GM18520 (cell line): ENCODE measurements at regions not wholly inside any gene's neighbourhood (a gene's known extent, or its start where the extent isn't known, plus 50 kb on each side); places are given as distances from the start of the nearest gene placed in this dataset.

Source experiments
- ATAC-seq: cut with Tn5 transposase; IDR thresholded peaks from one replicate; pipeline ENCODE4 v1.9.1; 2021; ENCODE audit not compliant: unreplicated experiment

GRCh38 chr10:128457136-128457535 is 330.9 kb upstream of the MKI67 start:
- no peak for ATAC-seq

DNA sequence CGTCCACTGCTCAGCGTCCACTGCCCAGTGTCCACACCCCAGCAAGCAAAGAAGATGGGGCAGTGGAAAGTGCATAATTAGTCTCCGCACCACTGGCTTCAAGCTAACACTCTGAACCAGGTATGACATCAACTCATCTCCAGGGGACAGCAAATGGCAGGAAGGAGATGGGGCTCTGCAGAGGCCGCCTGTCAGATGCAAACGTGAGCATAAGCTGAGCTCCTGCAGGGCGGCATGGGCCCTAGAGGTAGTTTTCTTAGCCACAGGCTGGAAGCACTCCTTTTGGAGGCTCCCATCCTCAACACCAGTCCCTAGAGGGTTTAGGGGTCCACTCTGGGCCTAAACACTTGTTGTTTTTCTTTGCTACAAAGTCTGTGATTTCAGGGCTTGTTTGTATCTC is 335.8 kb upstream of the MKI67 start:
- ATAC-seq, result no peak

DNA sequence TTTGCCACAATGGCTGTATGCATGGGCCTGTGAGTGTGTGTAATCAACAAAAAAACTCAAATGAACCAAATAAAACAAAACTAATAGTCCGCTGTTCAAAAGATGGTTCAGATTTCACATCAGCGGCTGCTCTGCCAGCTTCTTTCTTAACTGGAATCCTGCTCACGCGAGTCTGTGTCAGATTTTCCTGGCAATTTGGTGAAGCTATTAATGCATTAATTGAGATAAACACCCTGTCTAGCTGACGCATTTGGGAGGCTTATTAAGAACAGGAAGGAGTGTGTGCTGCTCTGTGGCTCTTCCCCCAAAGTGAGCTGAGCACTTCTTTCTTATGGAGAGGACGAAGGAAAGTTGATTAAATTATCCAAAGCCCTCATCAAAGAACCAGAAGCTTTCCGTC is 336.6 kb upstream of the MKI67 start:
- no peak for ATAC-seq

DNA sequence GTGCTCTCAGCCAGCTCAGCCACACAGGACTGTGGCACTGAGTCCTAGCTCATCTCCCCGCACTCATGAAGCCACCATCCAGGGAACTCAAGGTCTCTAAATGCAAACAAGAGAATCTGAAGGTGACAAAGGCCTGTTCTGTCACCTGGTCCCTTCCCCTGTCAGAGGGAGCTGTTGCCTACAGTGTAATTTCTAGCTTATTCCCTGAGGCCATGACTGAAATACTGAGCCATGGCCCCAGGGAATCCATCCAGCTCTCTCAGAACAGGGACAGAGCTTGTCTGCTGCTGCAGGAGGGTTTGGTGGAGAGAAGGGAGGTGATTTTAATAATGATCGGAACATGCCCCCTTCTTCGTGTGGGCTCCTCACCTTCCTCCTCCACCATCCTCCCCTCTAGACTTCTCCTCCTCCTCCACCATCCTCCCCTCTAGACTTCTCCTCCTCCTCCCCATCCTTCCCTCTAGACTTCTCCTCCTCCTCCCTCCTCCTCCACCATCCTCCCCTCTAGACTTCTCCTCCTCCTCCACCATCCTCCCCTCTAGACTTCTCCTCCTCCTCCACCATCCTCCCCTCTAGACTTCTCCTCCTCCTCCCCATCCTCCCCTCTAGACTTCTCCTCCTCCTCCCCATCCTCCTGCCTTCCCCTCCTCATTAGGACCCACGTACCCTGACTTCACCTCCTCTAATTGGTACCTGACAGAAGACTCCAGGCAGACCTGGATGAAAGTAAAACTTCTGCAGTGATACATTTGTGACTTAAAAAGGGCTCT is 338.0 kb upstream of the MKI67 start:
- ATAC-seq, result no peak

- no peak for ATAC-seq
Observed at GRCh38 chr10:128465697-128466096, 339.5 kb upstream of the MKI67 start.

DNA sequence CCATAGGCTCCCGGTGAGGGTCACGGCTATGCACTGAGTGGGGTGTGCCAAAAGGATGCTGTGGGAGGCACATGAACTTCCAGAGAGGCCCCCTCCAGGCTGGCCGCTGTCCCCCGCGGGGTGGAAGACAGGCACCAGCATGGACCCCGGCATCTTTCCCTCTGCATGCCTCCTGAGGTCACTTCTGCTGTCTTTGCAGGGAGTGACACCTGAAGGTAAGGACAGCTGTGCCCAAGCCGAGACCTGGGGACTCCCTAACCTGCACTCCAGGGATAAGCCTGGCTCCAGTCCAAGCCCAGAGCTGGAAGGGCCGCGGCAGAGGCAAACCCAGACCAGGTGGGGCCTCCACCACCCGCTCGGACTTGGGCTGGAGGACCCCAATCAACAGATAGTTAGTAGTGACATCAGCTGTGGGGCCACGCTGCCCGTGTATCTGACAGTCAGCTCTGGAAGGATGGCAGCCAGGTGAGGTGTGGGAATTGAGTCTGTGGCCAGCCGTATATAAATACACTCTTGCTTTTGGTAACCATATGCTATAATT is 340.7 kb upstream of the MKI67 start:
- ATAC-seq, result no peak

GRCh38 chr10:128468462-128468861 is 342.2 kb upstream of the MKI67 start:
- ATAC-seq, result no peak

- no peak for ATAC-seq
Observed at GRCh38 chr10:128469515-128469914, 343.3 kb upstream of the MKI67 start.

DNA sequence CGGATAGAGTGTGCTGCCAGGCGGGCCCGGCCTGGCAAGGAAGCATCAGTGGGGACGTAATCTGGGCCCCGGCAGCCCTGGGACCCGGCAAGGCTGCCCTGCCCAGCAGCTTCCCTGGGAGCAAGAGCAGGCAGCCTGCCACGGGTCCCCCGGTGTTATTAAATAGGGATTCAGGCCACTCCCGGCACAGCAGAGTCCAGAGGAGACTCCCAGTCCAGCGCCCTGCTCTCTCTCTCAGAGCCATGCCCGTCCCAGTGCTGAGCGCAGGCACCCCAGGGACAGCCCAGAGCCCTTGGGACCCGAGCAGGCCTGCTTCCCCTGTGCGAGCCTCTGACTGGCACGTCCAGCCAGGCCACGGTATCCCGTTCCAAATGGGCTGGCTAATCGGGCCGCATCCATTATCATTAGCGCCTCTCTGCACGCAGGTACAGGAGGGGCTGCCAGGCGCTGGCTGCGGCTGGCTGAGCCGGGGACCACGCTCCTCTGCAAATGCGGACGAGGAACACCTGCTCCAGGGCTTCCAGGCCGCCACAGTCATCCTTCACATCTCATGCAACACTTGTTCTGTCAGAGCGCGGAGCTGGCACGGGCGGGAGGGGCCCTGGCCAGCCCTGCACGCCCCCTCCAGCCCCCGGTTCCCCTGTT is 344.2 kb upstream of the MKI67 start:
- no peak for ATAC-seq

DNA sequence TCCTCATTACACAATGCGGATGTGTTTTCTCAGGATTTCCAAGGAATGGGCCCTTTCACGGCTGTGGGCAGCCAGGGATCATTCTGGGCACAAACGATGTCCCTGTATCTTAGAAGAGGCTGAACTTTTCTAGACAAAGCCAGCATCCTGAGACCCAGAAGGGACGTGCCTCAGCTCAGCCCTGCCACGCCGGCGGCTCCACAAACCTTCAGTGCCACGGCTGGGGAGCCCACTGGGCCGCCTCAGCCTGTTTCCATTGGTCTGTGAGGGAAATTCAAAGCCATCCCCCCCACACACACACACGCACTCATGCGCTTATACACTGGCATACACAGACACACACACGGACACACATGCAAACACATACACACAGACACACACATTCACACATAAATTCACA is 344.9 kb upstream of the MKI67 start:
- ATAC-seq, result no peak

DNA sequence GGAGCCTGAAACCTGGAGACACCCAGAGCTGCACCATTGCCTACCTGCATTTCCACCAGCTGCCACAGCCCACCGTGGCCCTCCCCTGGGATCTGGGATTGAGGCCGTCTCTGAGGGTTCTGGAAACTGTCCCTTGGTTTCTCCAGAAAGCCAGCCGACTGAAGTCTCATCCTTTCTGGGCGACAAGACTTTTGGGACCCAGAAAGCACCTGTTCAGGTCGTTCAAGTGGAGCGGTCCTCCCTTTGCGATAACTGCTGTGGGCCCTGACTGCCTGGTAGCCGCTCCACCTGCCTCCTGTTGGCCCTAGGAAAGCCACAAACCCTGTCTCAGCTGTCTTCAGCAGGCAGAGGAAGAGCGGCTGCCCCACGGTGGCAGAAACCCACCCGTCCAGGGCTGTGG is 346.0 kb upstream of the MKI67 start:
- no peak for ATAC-seq

GRCh38 chr10:128473396-128473795 is 347.2 kb upstream of the MKI67 start:
- no peak for ATAC-seq

DNA sequence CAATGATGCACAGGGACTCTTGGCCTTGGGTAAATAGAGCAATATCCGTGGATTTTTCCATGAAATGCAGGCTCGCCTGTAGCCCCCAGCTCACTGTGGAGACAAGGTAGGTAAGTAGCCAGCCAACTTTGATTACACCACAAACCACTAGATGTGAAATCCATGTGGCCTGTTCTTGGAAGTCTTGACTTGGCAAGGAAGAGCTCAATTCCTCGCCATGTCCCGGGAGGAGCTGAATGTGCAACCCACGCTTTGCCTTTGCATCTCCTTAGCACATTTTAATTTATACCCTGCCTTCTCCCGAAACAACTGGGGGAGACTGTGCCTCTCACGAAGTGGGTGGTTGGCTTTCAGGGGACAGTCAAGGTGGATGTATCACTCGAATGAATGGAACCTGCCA is 347.7 kb upstream of the MKI67 start:
- no peak for ATAC-seq

DNA sequence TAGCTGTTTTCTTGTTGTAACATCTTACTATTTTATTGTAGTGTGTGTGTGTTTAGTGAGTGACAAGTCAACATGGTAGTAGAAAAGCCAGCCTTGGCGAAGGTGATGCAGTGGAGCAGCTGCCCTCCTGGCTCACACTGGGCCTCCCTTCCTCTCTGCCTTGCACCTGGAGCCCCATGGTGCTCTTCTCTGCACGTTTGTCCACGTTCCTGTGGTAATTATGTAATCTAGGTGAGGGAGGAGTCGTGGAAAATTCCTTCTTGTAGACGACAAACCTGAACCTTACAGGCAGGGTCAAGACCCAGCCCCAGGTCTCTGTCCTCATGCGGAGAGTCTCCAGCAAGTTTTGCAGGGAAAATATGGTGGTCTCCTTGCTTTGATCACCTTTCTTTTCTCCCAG is 348.3 kb upstream of the MKI67 start:
- no peak for ATAC-seq

- ATAC-seq, result no peak
Observed at GRCh38 chr10:128475686-128476367, 349.6 kb upstream of the MKI67 start.

GRCh38 chr10:128476368-128476725 is 350.1 kb upstream of the MKI67 start:
- ATAC-seq, result no peak

- ATAC-seq, result no peak
Observed at GRCh38 chr10:128476845-128477244, 350.6 kb upstream of the MKI67 start.

GRCh38 chr10:128480601-128481000 is 354.4 kb upstream of the MKI67 start:
- ATAC-seq, result no peak

GRCh38 chr10:128481152-128481840 is 355.1 kb upstream of the MKI67 start:
- ATAC-seq, result no peak

DNA sequence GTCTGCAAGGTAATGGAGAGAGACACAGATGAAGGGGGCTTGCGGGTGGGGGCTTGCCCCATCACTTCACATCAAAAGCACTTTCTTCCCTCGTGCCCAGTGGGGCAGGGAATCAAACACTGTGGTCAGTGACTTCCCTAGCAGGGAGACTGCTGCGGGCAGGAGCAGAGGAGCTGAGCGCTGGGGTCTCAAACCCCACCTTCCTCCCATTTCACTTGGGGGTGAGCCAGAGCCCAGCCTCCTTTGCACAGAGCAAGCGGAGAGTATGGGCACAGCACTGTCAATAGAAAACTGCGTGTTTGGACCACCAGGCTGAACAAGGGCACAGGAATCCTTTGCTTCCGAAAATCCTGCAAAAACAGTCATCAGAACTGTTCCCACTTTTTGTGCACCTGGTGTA is 355.8 kb upstream of the MKI67 start:
- no peak for ATAC-seq

DNA sequence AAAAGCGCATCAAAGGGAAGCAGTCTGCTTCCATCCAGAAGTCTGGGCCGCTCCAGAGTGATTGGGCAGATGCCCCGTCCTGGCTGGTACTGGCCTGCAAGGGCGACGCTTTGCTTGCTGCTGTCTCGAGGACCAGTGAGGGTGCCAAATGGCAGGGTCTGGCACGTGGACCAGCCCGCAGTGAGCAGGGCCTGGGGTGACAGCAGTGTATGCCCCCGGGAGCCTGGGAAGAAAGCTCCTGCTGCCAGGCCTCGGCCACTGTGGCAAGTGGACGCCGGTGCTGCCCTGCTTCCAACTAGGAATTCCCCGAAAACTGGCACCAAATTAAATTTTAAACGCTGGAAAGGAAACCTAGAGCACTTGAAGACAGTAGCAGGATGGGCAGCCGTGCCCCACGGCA is 357.0 kb upstream of the MKI67 start:
- ATAC-seq, result no peak
